K562 (cell line): ENCODE measurements at regions not wholly inside any gene's neighbourhood (a gene's known extent, or its start where the extent isn't known, plus 50 kb on each side); places are given as distances from the start of the nearest gene placed in this dataset.

Experiments
- ATAC-seq: fragments of 200-7000 bp; cut with Tn5 transposase; 3 replicates; pipeline ENCODE4 v1.9.1; 2020; ENCODE audit warnings: moderate library complexity
- BruUV-seq: library from RNA; stranded (reverse); fragments of 400-500 nt; replicated peaks from 2 replicates; lab custom pipeline; 2021; lab: Mats Ljungman, UMichigan
- CTCF ChIA-PET: fragments of 300-600 bp; formaldehyde crosslinking; extraction: SDS; loops from one replicate; lab custom pipeline; 2021; ENCODE audit warnings: low intra/inter-chr PET ratio; lab: Yijun Ruan, JAX
- POLR2A ChIA-PET: fragments of 300-600, 350-650 bp; sonication (Branson Sonifier 250); formaldehyde crosslinking; extraction: SDS; loops from one replicate; lab custom pipeline; 2021; ENCODE audit warnings: antibody characterized with exemption, inconsistent platforms; lab: Yijun Ruan, JAX
- DNase-seq, 4 experiments: peaks; one replicate each; pipeline versions ENCODE4 v3.0.0 to v3.0.0-alpha.2; 2011 to 2018; ENCODE audit warnings: low spot score in 3 of 4, mixed read lengths in 3 of 4; ENCODE audit errors: extremely low read depth in 1 of 4
- FAIRE-seq: peaks from 2 replicates; lab custom pipeline; 2011; peaks lifted over from hg19 to GRCh38; lab: Jason Lieb, UNC
- H2AFZ ChIP-seq: 2 replicates; pipeline ENCODE4 v1.6.0; 2011; ENCODE audit warnings: low read depth, low read length, control low read depth, inconsistent platforms
- H3K27ac ChIP-seq: fragments of 200-600 bp; 3 replicates; pipeline ENCODE4 v1.8.0; 2011; ENCODE audit warnings: low read depth, mild to moderate bottlenecking, control low read depth, inconsistent platforms, low read length, moderate library complexity, mixed read lengths; ENCODE audit errors: extremely low read depth
- H3K27me3 ChIP-seq, 2 experiments: fragments of 300-600 bp in 1 of 2; 2 replicates in 1 of 2; 3 replicates in 1 of 2; pipeline versions ENCODE4 v1.6.0 to v1.8.0; 2011; ENCODE audit warnings: inconsistent platforms in 2 of 2, low read length in 2 of 2, mild to moderate bottlenecking in 1 of 2, mixed read lengths in 1 of 2, moderate library complexity in 1 of 2; ENCODE audit not compliant: control insufficient read depth in 2 of 2, insufficient read depth in 2 of 2
- H3K36me3 ChIP-seq: fragments of 300-600 bp; 3 replicates; pipeline ENCODE4 v1.8.0; 2011; ENCODE audit warnings: mild to moderate bottlenecking, low read length, inconsistent platforms; ENCODE audit not compliant: control insufficient read depth, insufficient read depth
- H3K4me1 ChIP-seq, 2 experiments: fragments of 200-600 bp in 1 of 2; replicated peaks in 1 of 2; 2 replicates in 1 of 2; 3 replicates in 1 of 2; pipeline versions ENCODE4 v1.5.1 to v1.8.0; 2011; ENCODE audit warnings: inconsistent platforms in 2 of 2, low read length in 2 of 2, mild to moderate bottlenecking in 1 of 2, mixed read lengths in 1 of 2, moderate library complexity in 1 of 2; ENCODE audit not compliant: control insufficient read depth in 2 of 2, insufficient read depth in 2 of 2
- H3K4me2 ChIP-seq: 2 replicates; pipeline ENCODE4 v1.6.1; 2011; ENCODE audit warnings: low read length, control low read depth, inconsistent platforms, mixed read lengths; ENCODE audit not compliant: insufficient read depth
- H3K4me3 ChIP-seq: fragments of 200-600 bp; sonication (generic), shearing (Covaris generic); 2 replicates; pipeline ENCODE4 v1.5.1; 2016; ENCODE audit warnings: control low read depth, inconsistent platforms
- H3K79me2 ChIP-seq: fragments of 200-600 bp; 3 replicates; pipeline ENCODE4 v1.8.0; 2011; ENCODE audit warnings: low read length, inconsistent platforms; ENCODE audit not compliant: control insufficient read depth, insufficient read depth
- H3K9ac ChIP-seq, 2 experiments: 2 replicates each; pipeline versions ENCODE4 v1.6.0 to v1.6.1; 2011; ENCODE audit warnings: low read depth in 2 of 2, low read length in 2 of 2, control low read depth in 1 of 2, inconsistent platforms in 1 of 2, mild to moderate bottlenecking in 1 of 2, mixed read lengths in 1 of 2; ENCODE audit not compliant: insufficient read depth in 1 of 2
- H3K9me1 ChIP-seq: one replicate; pipeline ENCODE4 v1.6.0; 2011; ENCODE audit warnings: inconsistent platforms, mild to moderate bottlenecking, low read length, moderate library complexity; ENCODE audit not compliant: control insufficient read depth, insufficient read depth
- H3K9me3 ChIP-seq: replicated peaks from 2 replicates; pipeline ENCODE4 v1.5.1; 2011; ENCODE audit warnings: low read depth, low read length, inconsistent platforms; ENCODE audit not compliant: control insufficient read depth, insufficient read depth
- H4K20me1 ChIP-seq: replicated peaks from 2 replicates; pipeline ENCODE4 v1.6.1; 2011; ENCODE audit warnings: low read length, inconsistent platforms, mixed read lengths; ENCODE audit not compliant: control insufficient read depth, insufficient read depth
- NFRKB ChIP-seq: fragments of 450-650 bp; IDR thresholded peaks from 2 replicates; pipeline ENCODE4 v1.6.1; 2016; ENCODE audit warnings: low read depth
- RHOXF2B ChIP-seq: fragments of 250-450 bp; sonication (Bioruptor Pico); conservative IDR thresholded peaks from 2 replicates; pipeline ENCODE4 v1.5.1; 2021
- SIN3A ChIP-seq, 2 experiments: fragments of 150-350 bp in 1 of 2; IDR thresholded peaks; 2 replicates each; pipeline ENCODE4 v1.6.1; 2011 to 2016; ENCODE audit warnings: borderline replicate concordance in 2 of 2, low read depth in 2 of 2, low read length in 2 of 2, mild to moderate bottlenecking in 2 of 2, moderate library complexity in 2 of 2; ENCODE audit not compliant: control insufficient read depth in 1 of 2
- in situ Hi-C: fragments of 300-500 bp; cut with MboI; formaldehyde crosslinking; loops from 4 replicates; pipeline ENCODE4 v1.15.0; 2018; ENCODE audit warnings: inconsistent platforms, mixed read lengths
- intact Hi-C: fragments of 100-400 bp; cut with micrococcal nuclease; formaldehyde crosslinking; loops from 2 replicates; pipeline ENCODE4 v1.14.2; 2022
- TF ChIP-seq, protein P1 (sequence below): fragments of 450-650 bp; formaldehyde crosslinking; conservative IDR thresholded peaks from 2 replicates; pipeline ENCODE4 v1.4.0; 2022; ENCODE audit warnings: mild to moderate bottlenecking, missing genetic modification characterization
- TF ChIP-seq, protein P2 (sequence below): IDR thresholded peaks from 2 replicates; pipeline ENCODE4 v1.6.1; 2011; ENCODE audit warnings: borderline replicate concordance, low read depth, mild to moderate bottlenecking, moderate library complexity, low read length; ENCODE audit not compliant: insufficient read depth, poor library complexity, severe bottlenecking

DNA sequence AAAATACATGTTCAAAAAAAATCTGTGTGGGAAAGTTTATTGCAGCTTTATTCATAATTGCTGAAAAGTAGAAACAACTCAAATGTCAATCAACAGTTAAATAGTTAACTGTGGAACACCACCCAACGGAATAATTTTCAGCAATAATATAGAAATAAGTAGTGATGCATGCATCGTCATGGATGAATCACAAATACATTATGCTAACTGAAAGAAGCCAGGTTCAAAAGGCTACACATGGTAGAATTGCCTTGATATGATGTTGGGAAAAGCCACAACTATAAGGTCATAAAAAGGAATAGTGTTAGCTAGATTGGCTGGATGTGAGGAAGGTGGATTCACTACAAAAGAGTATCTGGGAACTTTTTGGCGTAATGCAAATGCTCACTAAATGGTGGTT lies 82.0 kb downstream of the GMNC start (continued):
- TF ChIP-seq, protein P1, sequence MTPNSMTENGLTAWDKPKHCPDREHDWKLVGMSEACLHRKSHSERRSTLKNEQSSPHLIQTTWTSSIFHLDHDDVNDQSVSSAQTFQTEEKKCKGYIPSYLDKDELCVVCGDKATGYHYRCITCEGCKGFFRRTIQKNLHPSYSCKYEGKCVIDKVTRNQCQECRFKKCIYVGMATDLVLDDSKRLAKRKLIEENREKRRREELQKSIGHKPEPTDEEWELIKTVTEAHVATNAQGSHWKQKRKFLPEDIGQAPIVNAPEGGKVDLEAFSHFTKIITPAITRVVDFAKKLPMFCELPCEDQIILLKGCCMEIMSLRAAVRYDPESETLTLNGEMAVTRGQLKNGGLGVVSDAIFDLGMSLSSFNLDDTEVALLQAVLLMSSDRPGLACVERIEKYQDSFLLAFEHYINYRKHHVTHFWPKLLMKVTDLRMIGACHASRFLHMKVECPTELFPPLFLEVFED (CRISPR knock-in tag) = no peak
- TF ChIP-seq RHOXF2B = no peak
- no peak for TF ChIP-seq NFRKB

DNA sequence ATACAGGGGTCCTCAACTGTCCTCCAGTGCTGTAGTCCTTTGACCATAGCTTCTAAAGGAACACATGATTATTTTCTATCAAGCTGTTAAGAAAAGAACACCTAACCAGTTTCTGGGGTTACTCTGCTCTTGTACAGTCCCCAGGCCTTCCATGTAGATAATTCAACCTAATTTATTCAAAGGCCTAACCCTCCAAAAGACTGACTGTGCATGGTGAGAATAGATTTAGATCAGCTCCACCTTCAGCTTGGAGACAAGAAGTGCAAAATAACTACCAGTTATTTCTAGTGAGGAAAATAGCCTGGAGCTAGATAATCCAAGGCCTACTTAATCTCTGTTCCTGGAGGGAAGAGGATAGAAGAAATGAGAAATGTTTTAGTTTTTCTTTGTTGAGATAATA lies 87.9 kb downstream of the GMNC start:
- intact Hi-C loops = no loop called here
- FAIRE-seq = no peak
- no peak overlapping the region for H3K9ac ChIP-seq
- no peaks in the 10 kb centered on the region for H3K4me1 ChIP-seq
- H3K36me3 ChIP-seq = no peaks in the 10 kb centered on the region
- H2AFZ ChIP-seq = no peak overlapping the region
- H3K27me3 ChIP-seq = no peaks in the 10 kb centered on the region
- BruUV-seq = no TSS peak
- no peak overlapping the region for H3K4me2 ChIP-seq
- no peak overlapping the region for H3K4me3 ChIP-seq
- in situ Hi-C loops = no loop called here
- CTCF ChIA-PET = no interaction called here
- no peaks in the 10 kb centered on the region for H4K20me1 ChIP-seq
- TF ChIP-seq SIN3A (IDR thresholded peaks at IDR 0.05; ENCODE audit: borderline replicate concordance in 2 of 2, control insufficient read depth in 1 of 2, low read depth in 2 of 2, low read length in 2 of 2) = no peak
- TF ChIP-seq, protein P2, sequence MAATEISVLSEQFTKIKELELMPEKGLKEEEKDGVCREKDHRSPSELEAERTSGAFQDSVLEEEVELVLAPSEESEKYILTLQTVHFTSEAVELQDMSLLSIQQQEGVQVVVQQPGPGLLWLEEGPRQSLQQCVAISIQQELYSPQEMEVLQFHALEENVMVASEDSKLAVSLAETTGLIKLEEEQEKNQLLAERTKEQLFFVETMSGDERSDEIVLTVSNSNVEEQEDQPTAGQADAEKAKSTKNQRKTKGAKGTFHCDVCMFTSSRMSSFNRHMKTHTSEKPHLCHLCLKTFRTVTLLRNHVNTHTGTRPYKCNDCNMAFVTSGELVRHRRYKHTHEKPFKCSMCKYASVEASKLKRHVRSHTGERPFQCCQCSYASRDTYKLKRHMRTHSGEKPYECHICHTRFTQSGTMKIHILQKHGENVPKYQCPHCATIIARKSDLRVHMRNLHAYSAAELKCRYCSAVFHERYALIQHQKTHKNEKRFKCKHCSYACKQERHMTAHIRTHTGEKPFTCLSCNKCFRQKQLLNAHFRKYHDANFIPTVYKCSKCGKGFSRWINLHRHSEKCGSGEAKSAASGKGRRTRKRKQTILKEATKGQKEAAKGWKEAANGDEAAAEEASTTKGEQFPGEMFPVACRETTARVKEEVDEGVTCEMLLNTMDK = no peak
- no peak for DNase-seq
- H3K27ac ChIP-seq = no peak overlapping the region
- H3K9me3 ChIP-seq = no peaks in the 10 kb centered on the region
- POLR2A ChIA-PET = no interaction called here
- H3K79me2 ChIP-seq = no peaks in the 10 kb centered on the region
- no peak for ATAC-seq
- no peaks in the 10 kb centered on the region for H3K9me1 ChIP-seq
